ENCODE measurements at regions not wholly inside any gene's neighbourhood (a gene's known extent, or its start where the extent isn't known, plus 50 kb on each side); places are given as distances from the start of the nearest gene placed in this dataset.

GRCh38 chr2:126448611-126449010, 207.3 kb upstream of the GYPC start:
- DNase-seq (ENCODE audit: low read depth in 2 of 3, low spot score in 1 of 3), result no peak

GRCh38 chr2:126449677-126450076, 206.3 kb upstream of the GYPC start:
- DNase-seq (ENCODE audit: low read depth in 2 of 3, low spot score in 1 of 3), result no peak

GRCh38 chr2:126463892-126464674, 191.9 kb upstream of the GYPC start:
- DNase-seq (ENCODE audit: low read depth in 2 of 3, low spot score in 1 of 3), result no peak

GRCh38 chr2:126467367-126468054, 188.4 kb upstream of the GYPC start:
- no peak for DNase-seq (ENCODE audit: low read depth in 2 of 3, low spot score in 1 of 3)

GRCh38 chr2:126475031-126475430, 180.9 kb upstream of the GYPC start:
- DNase-seq (ENCODE audit: low read depth in 2 of 3, low spot score in 1 of 3), result no peak

- DNase-seq (ENCODE audit: low read depth in 2 of 3, low spot score in 1 of 3), result no peak
Measured at GRCh38 chr2:126476691-126477090, 179.3 kb upstream of the GYPC start.

GRCh38 chr2:126480033-126480432, 175.9 kb upstream of the GYPC start:
- DNase-seq (ENCODE audit: low read depth in 2 of 3, low spot score in 1 of 3), result no peak

- no peak for DNase-seq (ENCODE audit: low read depth in 2 of 3, low spot score in 1 of 3)
Measured at GRCh38 chr2:126482582-126483464, 173.1 kb upstream of the GYPC start.

GRCh38 chr2:126494593-126494992, 161.4 kb upstream of the GYPC start:
- no peak for DNase-seq (ENCODE audit: low read depth in 2 of 3, low spot score in 1 of 3)

GRCh38 chr2:126495189-126495588, 160.8 kb upstream of the GYPC start:
- no peak for DNase-seq (ENCODE audit: low read depth in 2 of 3, low spot score in 1 of 3)

GRCh38 chr2:126496493-126496892, 159.5 kb upstream of the GYPC start:
- no peak for DNase-seq (ENCODE audit: low read depth in 2 of 3, low spot score in 1 of 3)

GRCh38 chr2:126503476-126503875, 152.5 kb upstream of the GYPC start:
- no peak for DNase-seq (ENCODE audit: low read depth in 2 of 3, low spot score in 1 of 3)

- DNase-seq (ENCODE audit: low read depth in 2 of 3, low spot score in 1 of 3), result no peak
Measured at GRCh38 chr2:126504949-126505348, 151.0 kb upstream of the GYPC start.

GRCh38 chr2:126506786-126507185, 149.2 kb upstream of the GYPC start:
- no peak for DNase-seq (ENCODE audit: low read depth in 2 of 3, low spot score in 1 of 3)

GRCh38 chr2:126507425-126507911, 148.5 kb upstream of the GYPC start:
- DNase-seq (ENCODE audit: low read depth in 2 of 3, low spot score in 1 of 3), result no peak

- DNase-seq (ENCODE audit: low read depth in 2 of 3, low spot score in 1 of 3), result no peak
Measured at GRCh38 chr2:126510356-126510755, 145.6 kb upstream of the GYPC start.

GRCh38 chr2:126510960-126511359, 145.0 kb upstream of the GYPC start:
- no peak for DNase-seq (ENCODE audit: low read depth in 2 of 3, low spot score in 1 of 3)

GRCh38 chr2:126512026-126512425, 143.9 kb upstream of the GYPC start:
- DNase-seq (ENCODE audit: low read depth in 2 of 3, low spot score in 1 of 3), result no peak

GRCh38 chr2:126513033-126513432, 142.9 kb upstream of the GYPC start:
- no peak for DNase-seq (ENCODE audit: low read depth in 2 of 3, low spot score in 1 of 3)

GRCh38 chr2:126515471-126515870, 140.5 kb upstream of the GYPC start:
- DNase-seq (ENCODE audit: low read depth in 2 of 3, low spot score in 1 of 3), result no peak

- DNase-seq (ENCODE audit: low read depth in 2 of 3, low spot score in 1 of 3), result no peak
Measured at GRCh38 chr2:126518196-126518595, 137.8 kb upstream of the GYPC start.

All from stimulated activated CD4-positive, alpha-beta T cell treated with anti-CD3 and anti-CD28 coated beads, Interleukin-12 subunit alpha, Interleukin-12 subunit beta, amount 100 ng/mL, for 48 hours (primary cell).